IPS-18c (cell line): ENCODE measurements at regions not wholly inside any gene's neighbourhood (a gene's known extent, or its start where the extent isn't known, plus 50 kb on each side); places are given as distances from the start of the nearest gene placed in this dataset.

ENCODE experiments used
- H3K4me3 ChIP-seq: 2 replicates; pipeline ENCODE4 v1.7.0; 2013; ENCODE audit warnings: low read depth, mild to moderate bottlenecking, low read length, moderate library complexity; ENCODE audit not compliant: insufficient read depth
- H3K9me3 ChIP-seq: one replicate; pipeline ENCODE4 v1.6.1; 2013; ENCODE audit warnings: mild to moderate bottlenecking, low read length, moderate library complexity; ENCODE audit not compliant: control insufficient read depth, insufficient read depth

- Histone ChIP-seq H3K9me3 (no peaks in the 10 kb centered on the region), H3K4me3 (no peak overlapping the region)
Observed at GRCh38 chr2:2523461-2524347, 192.6 kb upstream of the MYT1L start.

GRCh38 chr2:2520401-2520811 is 189.3 kb upstream of the MYT1L start:
- no peaks in the 10 kb centered on the region for H3K9me3 ChIP-seq
- no peak overlapping the region for H3K4me3 ChIP-seq

- Histone ChIP-seq H3K9me3 (no peaks in the 10 kb centered on the region), H3K4me3 (no peak overlapping the region)
Observed at GRCh38 chr2:2519381-2519780, 188.3 kb upstream of the MYT1L start.

- Histone ChIP-seq H3K4me3 (no peak overlapping the region), H3K9me3 (no peaks in the 10 kb centered on the region)
Observed at GRCh38 chr2:2517399-2517798, 186.3 kb upstream of the MYT1L start.

- H3K9me3 ChIP-seq: no peaks in the 10 kb centered on the region
- H3K4me3 ChIP-seq: no peak overlapping the region
Observed at GRCh38 chr2:2516386-2516785, 185.3 kb upstream of the MYT1L start.

- H3K4me3 ChIP-seq: no peak overlapping the region
- H3K9me3 ChIP-seq: no peaks in the 10 kb centered on the region
Observed at GRCh38 chr2:2512931-2513330, 181.9 kb upstream of the MYT1L start.

GRCh38 chr2:2507417-2507997 is 176.4 kb upstream of the MYT1L start:
- no peak overlapping the region; the same call in 1 of the 2 replicates for H3K4me3 ChIP-seq

GRCh38 chr2:2506536-2506935 is 175.5 kb upstream of the MYT1L start:
- Histone ChIP-seq H3K4me3 (no peak overlapping the region), H3K9me3 (peaks cover 6% of the 10 kb centered on the region)

More at GRCh38 chr2:2507417-2507997, 176.4 kb upstream of the MYT1L start:
- H3K9me3 ChIP-seq: peaks cover 6% of the 10 kb centered on the region

GRCh38 chr2:2505604-2506003 is 174.5 kb upstream of the MYT1L start:
- peaks cover 6% of the 10 kb centered on the region for H3K9me3 ChIP-seq
- no peak overlapping the region for H3K4me3 ChIP-seq

GRCh38 chr2:2503864-2504418 is 172.9 kb upstream of the MYT1L start:
- H3K9me3 ChIP-seq: peaks cover 8% of the 10 kb centered on the region
- H3K4me3 ChIP-seq: no peak overlapping the region

GRCh38 chr2:2502201-2502549 is 171.1 kb upstream of the MYT1L start:
- no peak overlapping the region for H3K4me3 ChIP-seq
- H3K9me3 ChIP-seq: peaks cover 8% of the 10 kb centered on the region

GRCh38 chr2:2501454-2502200 is 170.6 kb upstream of the MYT1L start:
- no peak overlapping the region for H3K4me3 ChIP-seq
- peaks cover 8% of the 10 kb centered on the region for H3K9me3 ChIP-seq

GRCh38 chr2:2495606-2496005 is 164.5 kb upstream of the MYT1L start:
- H3K4me3 ChIP-seq: no peak overlapping the region
- H3K9me3 ChIP-seq: peaks cover 2% of the 10 kb centered on the region

GRCh38 chr2:2493496-2493895 is 162.4 kb upstream of the MYT1L start:
- Histone ChIP-seq H3K9me3 (no peaks in the 10 kb centered on the region), H3K4me3 (no peak overlapping the region)

- H3K9me3 ChIP-seq: no peaks in the 10 kb centered on the region
- no peak overlapping the region for H3K4me3 ChIP-seq
Observed at GRCh38 chr2:2492800-2493199, 161.7 kb upstream of the MYT1L start.

GRCh38 chr2:2491964-2492363 is 160.9 kb upstream of the MYT1L start:
- Histone ChIP-seq H3K9me3 (no peaks in the 10 kb centered on the region), H3K4me3 (no peak overlapping the region)

- Histone ChIP-seq H3K9me3 (no peaks in the 10 kb centered on the region), H3K4me3 (no peak overlapping the region)
Observed at GRCh38 chr2:2484301-2484700, 153.2 kb upstream of the MYT1L start.

- no peaks in the 10 kb centered on the region for H3K9me3 ChIP-seq
Observed at GRCh38 chr2:2482851-2483250, 151.8 kb upstream of the MYT1L start.

More at GRCh38 chr2:2482851-2483250, 151.8 kb upstream of the MYT1L start:
- H3K4me3 ChIP-seq: no peak overlapping the region
